NOMO-1 treated with dmso at 0.1 percent for 144 hours (cell line): ENCODE measurements at regions not wholly inside any gene's neighbourhood (a gene's known extent, or its start where the extent isn't known, plus 50 kb on each side); places are given as distances from the start of the nearest gene placed in this dataset.

Experiments used
- DNase-seq: peaks from one replicate; lab custom pipeline; 2025; ENCODE audit not compliant: unreplicated experiment; lab: John Stamatoyannopoulos, UW

DNA sequence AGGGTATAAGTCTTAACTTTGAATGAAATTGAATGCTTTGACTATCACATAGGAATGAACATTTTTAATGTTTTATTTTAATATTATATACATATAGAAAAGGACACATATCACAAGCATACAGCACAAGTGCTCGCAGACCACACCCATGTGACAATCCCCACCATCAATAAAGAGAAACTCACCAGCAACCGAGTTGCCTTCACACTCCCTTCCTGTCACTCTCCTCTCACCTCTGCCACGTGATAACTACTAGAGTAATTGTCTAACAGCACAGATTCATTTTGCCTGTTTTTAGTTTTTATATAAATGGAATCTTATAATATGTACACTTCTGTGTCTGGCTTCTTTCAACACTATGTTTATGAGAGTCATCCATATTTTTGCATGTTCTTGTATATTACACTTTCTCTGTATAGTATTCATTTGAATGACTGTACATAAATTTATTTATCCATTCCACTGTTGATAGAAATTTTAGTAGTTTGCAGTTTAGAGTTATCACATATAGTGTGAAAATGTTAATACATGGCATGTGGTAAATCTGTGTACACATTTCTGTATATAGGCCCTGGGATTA, 304.9 kb upstream of the DUSP10 start:
- no peak for DNase-seq

DNA sequence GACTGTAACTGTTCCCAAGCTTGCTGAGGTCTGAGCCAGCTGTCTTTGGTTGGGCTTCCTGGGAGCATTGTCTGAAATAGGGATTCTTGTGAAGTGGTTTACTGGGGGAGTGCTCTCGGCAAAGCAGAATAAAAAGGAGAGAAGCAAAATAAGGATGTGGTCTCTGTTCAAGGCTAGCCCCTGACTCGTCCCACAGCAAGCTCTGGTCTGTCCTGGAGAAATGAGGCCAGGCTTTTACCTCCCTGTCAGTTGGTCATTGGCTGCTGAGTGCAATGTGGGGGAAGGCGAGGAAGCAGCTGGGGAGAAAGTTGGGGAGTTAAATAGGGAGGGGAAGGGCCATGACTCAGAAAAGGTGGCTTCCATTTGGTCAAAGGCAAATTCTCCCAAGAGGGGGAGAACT, 303.9 kb upstream of the DUSP10 start:
- DNase-seq: no peak

DNA sequence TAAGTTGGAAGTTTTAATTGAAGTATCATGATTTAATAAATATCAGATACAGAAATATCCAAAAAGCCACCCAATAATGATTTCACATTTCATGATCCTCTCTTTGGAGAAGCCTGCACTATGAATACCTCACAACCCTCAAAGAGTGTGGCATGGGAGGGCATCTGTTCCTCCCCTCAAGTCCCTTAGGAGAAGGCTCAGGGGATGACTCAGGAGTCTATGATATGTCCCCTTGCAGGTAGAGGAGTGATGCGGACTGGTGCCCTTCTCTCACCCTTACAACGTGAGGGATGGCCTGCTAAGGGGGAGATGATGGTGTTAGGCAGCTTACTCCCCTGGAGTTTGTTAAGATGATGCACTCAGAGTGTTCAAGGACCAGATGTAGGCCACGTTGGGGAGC, 303.3 kb upstream of the DUSP10 start:
- no peak for DNase-seq

GRCh38 chr1:222043444-222044292, 301.8 kb upstream of the DUSP10 start:
- DNase-seq: no peak

DNA sequence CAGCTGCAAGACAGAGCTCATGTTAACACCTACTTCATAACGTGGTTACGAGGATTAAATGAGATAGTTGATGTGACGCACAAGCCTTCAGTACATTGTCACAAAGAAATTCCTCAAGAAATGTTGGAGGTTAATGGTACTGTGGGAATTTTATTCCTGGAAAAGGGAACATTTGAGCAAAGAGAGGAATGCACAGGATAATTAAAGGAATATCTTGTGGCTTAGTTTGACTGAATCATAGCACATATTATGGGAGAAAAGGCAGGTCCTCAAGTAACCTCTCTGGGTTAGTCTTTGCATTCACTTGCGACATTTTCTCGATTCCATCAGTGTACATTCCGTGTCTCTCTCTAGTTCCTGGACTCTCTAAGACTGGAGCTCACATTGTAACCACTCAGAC, 300.2 kb upstream of the DUSP10 start:
- DNase-seq: no peak

DNA sequence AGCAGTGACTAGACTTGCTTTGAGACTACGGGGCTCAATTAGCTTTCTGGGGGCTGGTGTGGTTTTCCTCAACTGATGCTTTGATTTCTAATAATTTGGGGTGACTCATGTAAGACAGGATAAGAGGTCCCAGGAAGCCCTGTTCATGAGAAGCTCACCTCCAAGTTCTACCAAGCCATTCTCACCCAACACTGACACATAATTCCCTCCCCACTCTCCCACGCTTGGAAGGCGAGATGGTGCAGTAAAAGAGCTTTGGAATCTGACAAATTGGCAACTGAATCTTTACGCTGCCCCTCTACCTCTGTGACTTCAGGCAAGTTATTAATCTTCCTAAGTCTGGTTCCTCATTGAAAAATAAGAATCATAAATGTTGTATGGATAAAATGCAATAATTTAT, 299.1 kb upstream of the DUSP10 start:
- no peak for DNase-seq

DNA sequence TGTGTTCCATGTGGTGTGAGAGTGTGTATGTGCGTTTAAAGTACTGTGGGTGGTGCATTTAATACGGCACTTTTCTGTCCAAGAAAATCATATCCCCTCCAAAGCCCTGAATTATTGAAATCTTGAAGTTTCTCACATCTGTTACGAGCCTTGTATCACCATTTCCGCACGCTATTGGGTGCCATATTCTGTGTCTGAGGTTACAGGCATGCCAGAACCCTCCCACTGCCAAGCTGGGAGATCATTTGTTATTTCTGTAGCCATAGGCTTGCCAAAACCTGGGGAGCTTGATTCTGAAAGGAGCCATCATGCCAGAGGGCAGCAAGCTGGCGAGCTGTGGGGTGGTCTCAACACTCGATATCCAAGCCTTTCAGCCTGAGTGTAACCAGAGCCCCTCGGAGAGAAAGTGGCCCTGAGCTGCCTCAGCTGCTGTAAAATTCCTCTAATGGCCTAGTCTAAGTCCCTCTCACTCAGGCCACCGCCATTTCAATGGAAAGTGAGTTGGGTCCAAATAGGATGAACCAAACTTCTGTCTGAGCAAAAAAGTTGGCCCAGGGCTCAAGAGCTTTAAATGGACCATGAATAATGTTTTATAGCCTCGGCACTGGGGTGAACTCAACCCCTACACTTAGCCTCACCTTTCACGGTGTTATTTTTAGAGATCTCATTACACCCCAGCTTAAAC, 298.4 kb upstream of the DUSP10 start:
- DNase-seq: no peak

GRCh38 chr1:222038971-222039370, 297.1 kb upstream of the DUSP10 start:
- DNase-seq: no peak

- DNase-seq: no peak
These were observed 295.8 kb upstream of the DUSP10 start for GRCh38 chr1:222037720-222038119.

DNA sequence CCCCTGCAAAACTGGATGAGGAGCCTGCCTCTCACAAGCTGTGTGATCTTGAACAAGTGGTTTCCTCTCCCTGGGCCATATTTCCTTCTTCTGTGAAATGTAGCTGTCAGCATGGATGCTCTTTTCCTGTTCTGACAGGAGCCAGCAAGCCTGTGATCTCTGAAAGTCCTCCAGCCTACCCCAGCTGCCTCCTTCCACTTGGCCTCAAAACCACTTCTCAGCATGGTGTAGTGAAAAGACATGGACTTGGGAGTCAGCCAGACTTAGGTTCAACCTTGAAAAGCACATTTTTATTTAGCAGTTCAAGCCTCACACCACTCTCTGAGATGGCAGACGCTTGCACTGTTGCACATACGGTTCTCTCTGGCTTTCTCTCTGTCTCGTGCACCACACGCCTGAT, 292.9 kb upstream of the DUSP10 start:
- DNase-seq: no peak

GRCh38 chr1:222033450-222033849, 291.6 kb upstream of the DUSP10 start:
- DNase-seq: no peak

DNA sequence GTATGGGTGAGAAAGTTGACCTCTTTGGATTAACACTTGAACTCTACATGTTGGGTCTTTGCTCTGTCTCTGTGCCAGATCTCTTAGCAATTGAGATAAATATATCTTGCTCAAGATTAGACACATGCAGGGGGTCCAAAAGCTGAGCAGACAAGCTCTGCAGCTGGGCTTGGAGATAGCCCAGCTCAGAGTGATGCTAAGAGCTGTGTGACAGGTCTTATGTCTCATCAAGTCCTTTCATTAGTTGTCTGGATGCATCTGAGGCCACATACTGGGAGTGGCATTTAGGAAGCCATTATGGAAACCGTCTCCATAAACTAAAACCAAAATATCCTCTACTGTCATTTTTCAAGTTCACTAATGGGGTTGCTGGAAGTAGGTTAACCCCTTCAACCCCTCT, 289.4 kb upstream of the DUSP10 start:
- DNase-seq: no peak

GRCh38 chr1:222028676-222029075, 286.8 kb upstream of the DUSP10 start:
- DNase-seq: no peak

DNA sequence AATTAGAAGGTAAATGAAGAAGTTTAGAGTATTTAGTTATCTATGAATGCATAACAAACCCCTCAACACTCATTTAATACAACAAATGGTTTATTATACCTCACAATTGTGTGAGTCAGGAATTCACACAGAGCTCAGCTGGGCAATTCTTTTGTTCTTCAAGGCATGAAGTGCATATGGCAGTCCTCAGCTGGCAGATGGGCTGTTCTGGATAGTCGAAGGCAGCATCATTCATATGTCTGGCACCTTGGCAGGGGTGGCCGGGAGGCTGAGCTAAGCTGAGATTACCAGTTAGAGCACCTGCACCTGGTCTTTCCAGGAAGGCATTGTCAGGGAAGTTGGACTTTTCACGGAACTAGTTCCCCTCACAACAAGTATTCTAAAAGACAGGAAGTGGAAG, 286.2 kb upstream of the DUSP10 start:
- DNase-seq: no peak

DNA sequence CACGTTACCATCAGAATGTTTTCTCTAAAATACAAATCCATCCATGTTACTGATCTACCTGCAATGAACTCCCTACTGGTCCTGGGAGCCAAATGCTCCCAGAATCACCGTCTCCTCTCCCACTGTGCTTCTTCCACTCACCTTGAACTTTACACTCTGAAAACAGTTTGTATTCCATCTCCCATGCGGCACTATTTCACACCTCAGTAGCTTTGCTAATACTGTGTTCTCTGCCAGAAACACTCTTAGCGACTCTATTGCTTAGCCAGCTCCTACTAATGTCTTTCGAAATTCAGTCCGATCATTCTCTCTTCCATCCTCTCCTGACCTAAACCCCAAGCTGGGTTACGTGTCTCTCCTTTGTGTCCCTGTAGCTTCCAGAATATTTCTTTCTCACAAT, 284.4 kb upstream of the DUSP10 start:
- DNase-seq: no peak

GRCh38 chr1:222023025-222023424, 281.1 kb upstream of the DUSP10 start:
- DNase-seq: no peak

DNA sequence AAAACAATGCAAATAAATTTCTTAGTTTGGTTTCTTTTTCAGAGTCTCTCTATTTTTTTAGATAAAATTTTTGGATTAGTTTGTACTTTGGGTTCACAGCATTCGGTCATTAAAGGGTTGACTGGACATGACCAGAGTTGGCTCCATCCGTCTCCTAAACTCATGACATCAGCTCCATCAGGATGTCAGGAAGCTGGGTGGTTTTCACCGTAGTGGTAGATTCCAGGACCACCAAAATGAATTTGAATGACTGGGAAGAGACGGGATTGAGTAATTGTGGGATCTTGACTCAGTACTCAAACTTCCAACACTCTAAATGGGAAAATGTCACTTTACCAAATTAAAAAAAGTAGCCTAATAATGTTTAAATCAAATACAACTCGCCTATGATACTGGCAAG, 279.2 kb upstream of the DUSP10 start:
- DNase-seq: no peak

- DNase-seq: no peak
These were observed 278.7 kb upstream of the DUSP10 start for GRCh38 chr1:222020553-222020952.

DNA sequence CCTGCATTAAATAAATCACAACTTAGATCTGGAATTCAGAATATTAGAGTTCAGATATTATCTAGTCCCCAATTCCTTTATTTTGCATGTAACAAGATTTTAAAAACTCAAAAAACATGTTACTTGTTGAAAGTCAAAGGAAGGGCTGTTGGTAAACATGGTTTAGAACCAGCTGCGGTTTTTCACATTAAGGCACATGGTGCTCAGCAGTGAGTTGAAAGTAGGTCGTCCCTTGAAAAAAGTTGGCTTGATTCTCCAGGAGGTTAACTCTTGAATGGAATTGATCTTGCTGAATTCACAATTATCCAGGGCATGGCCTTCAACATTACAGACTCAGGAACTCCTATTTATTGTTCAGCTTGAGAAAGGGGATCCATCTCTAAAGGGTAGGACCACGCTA, 277.1 kb upstream of the DUSP10 start:
- no peak for DNase-seq

DNA sequence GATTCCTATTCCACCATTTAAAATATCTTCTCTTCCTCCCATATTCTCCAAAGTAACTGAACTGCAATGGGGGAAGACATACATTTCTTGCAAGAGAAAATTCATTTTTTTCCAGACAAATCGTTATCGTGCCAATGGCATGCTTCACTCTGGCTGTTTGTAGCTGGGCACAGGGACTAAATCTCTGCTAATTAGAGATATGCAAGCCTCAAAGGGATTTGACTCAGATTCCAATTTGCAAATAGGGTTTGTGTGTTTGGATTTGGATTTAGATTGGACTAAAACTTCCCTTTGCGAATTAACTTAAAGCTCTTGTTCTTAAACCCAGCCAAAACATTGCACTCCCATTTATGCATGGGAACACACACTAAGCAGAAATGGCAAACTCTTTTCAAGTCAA, 276.2 kb upstream of the DUSP10 start:
- DNase-seq: no peak

DNA sequence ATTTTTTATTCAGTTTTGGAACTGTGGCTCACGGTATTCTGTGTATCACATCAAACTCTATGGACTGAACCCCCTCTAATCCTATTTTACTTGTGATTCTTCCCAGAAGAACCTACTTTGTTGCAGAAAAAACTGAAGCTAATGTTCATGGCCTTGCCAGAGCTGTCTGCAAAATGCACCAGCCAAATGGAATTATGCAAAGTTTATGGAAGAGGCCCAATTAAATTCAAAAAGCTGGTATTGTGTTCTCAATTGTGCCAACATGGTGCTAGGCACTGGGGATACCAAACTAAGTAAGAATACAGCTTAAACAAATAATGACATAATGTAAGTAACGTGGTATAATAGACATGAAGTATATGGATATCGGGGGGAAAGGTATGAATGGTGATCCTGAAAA, 273.8 kb upstream of the DUSP10 start:
- DNase-seq: no peak

DNA sequence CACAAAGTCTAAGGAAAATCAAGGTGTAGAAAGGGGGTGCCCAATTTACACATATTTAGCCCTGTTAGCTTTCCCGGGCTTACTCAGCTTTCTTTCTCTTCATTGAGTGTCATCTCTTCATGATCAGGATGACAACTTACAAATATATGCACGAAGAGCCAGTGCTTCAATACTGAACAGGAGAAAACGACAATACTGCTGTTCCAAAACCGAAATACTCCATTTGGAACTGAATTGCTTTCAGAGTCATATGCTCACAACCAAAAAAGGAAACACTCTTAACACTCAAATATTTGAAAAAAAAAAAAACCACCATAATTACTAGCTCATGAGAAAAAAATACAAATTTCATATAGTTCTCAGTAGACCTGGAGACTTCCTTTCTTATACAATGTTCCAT, 272.1 kb upstream of the DUSP10 start:
- no peak for DNase-seq
